A673 (cell line): ENCODE measurements at regions not wholly inside any gene's neighbourhood (a gene's known extent, or its start where the extent isn't known, plus 50 kb on each side); places are given as distances from the start of the nearest gene placed in this dataset.

ENCODE experiments used
- BruUV-seq: library from RNA; stranded (reverse); fragments of 400-500 nt; replicated peaks from 2 replicates; lab custom pipeline; 2021; lab: Mats Ljungman, UMichigan
- CTCF ChIA-PET: fragments of 300-600 bp; sonication (Branson Sonifier 250); formaldehyde crosslinking; loops from one replicate; lab custom pipeline; 2022; ENCODE audit warnings: antibody characterized with exemption; lab: Charles Lee
- POLR2A ChIA-PET: fragments of 300-600 bp; sonication (Branson Sonifier 250); formaldehyde crosslinking; loops from one replicate; lab custom pipeline; 2022; ENCODE audit warnings: antibody characterized with exemption; ENCODE audit not compliant: low non-redundant PET; lab: Charles Lee
- DNase-seq: peaks from one replicate; pipeline ENCODE4 v3.0.0-alpha.2; 2015; ENCODE audit warnings: low spot score
- H3K27ac ChIP-seq: fragments of 200-600 bp; sonication (generic); 2 replicates; pipeline ENCODE4 v1.5.1; 2016; ENCODE audit warnings: mixed run types, low read depth, mild to moderate bottlenecking, mixed read lengths, antibody characterized with exemption, low read length; ENCODE audit not compliant: poor library complexity, severe bottlenecking
- H3K27me3 ChIP-seq: fragments of 200-600 bp; sonication (generic); replicated peaks from 2 replicates; pipeline ENCODE4 v1.6.1; 2017; ENCODE audit warnings: mixed run types, low read depth, mild to moderate bottlenecking, mixed read lengths, antibody characterized with exemption, low read length; ENCODE audit not compliant: insufficient read depth, poor library complexity
- H3K36me3 ChIP-seq: fragments of 200-600 bp; sonication (generic); 2 replicates; pipeline ENCODE4 v1.6.1; 2016; ENCODE audit warnings: mixed run types, mild to moderate bottlenecking, mixed read lengths, antibody characterized with exemption, low read length; ENCODE audit not compliant: insufficient read depth, poor library complexity, severe bottlenecking
- H3K4me1 ChIP-seq: fragments of 200-600 bp; sonication (generic); 2 replicates; pipeline ENCODE4 v1.6.1; 2017; ENCODE audit warnings: mixed run types, mild to moderate bottlenecking, mixed read lengths, antibody characterized with exemption, low read length; ENCODE audit not compliant: insufficient read depth, poor library complexity, severe bottlenecking
- H3K4me3 ChIP-seq: fragments of 200-600 bp; sonication (generic); 2 replicates; pipeline ENCODE4 v1.5.1; 2016; ENCODE audit warnings: low read depth, mixed run types, mild to moderate bottlenecking, mixed read lengths, low read length; ENCODE audit not compliant: poor library complexity, severe bottlenecking
- H3K9me3 ChIP-seq: fragments of 200-600 bp; sonication (generic); 2 replicates; pipeline ENCODE4 v1.6.1; 2016; ENCODE audit warnings: mixed run types, low read depth, mild to moderate bottlenecking, mixed read lengths, antibody characterized with exemption, low read length; ENCODE audit not compliant: poor library complexity, severe bottlenecking
- EZH2 ChIP-seq: fragments of 200-600 bp; sonication (generic); IDR thresholded peaks from 2 replicates; pipeline ENCODE4 v1.6.1; 2017; ENCODE audit warnings: borderline replicate concordance, low read depth, mild to moderate bottlenecking, mixed read lengths, antibody characterized with exemption, low read length; ENCODE audit not compliant: poor library complexity, severe bottlenecking
- intact Hi-C: fragments of 100-400 bp; cut with micrococcal nuclease; formaldehyde crosslinking; loops from one replicate; pipeline ENCODE4 v1.10.0; 2022; ENCODE audit not compliant: unreplicated experiment
- TF ChIP-seq, protein P1 (sequence below): fragments of 300-800, 200-600 bp; sonication (generic); conservative IDR thresholded peaks from 2 replicates; pipeline ENCODE4 v1.5.1; 2017; ENCODE audit warnings: low read depth, mild to moderate bottlenecking, antibody characterized with exemption, low read length, moderate library complexity, mixed read lengths

DNA sequence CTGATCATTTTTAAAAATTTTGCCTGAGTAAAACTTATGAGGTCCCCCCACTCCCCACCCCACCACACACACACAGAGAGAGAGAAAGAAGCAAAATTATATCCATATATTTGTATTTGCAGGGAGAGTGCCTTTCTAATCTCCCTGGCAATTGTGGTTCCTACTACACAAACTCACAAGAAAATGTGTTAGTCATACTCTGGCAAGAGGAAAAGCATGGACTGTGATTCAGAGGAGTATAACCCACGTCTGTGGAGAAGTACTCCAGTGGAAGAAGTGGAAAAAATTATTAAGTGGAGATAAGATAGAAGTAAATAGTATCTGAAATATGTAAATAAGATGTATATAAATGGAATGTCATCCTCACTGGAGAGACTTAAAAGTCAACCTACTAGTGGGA is 114.0 kb downstream of the DSEL start:
- TF ChIP-seq, protein P1, sequence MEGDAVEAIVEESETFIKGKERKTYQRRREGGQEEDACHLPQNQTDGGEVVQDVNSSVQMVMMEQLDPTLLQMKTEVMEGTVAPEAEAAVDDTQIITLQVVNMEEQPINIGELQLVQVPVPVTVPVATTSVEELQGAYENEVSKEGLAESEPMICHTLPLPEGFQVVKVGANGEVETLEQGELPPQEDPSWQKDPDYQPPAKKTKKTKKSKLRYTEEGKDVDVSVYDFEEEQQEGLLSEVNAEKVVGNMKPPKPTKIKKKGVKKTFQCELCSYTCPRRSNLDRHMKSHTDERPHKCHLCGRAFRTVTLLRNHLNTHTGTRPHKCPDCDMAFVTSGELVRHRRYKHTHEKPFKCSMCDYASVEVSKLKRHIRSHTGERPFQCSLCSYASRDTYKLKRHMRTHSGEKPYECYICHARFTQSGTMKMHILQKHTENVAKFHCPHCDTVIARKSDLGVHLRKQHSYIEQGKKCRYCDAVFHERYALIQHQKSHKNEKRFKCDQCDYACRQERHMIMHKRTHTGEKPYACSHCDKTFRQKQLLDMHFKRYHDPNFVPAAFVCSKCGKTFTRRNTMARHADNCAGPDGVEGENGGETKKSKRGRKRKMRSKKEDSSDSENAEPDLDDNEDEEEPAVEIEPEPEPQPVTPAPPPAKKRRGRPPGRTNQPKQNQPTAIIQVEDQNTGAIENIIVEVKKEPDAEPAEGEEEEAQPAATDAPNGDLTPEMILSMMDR: no peak
- TF ChIP-seq EZH2: no peak
- intact Hi-C loops: no loop called here
- CTCF ChIA-PET: no interaction called here
- Histone ChIP-seq H3K4me1 (no peaks in the 10 kb centered on the region), H3K4me3 (no peak overlapping the region), H3K9me3 (peaks cover 4% of the 10 kb centered on the region), H3K27ac (no peak overlapping the region), H3K36me3 (no peaks in the 10 kb centered on the region), H3K27me3 (no peaks in the 10 kb centered on the region)
- POLR2A ChIA-PET: no interaction called here
- DNase-seq: no peak
- no TSS peak for BruUV-seq

DNA sequence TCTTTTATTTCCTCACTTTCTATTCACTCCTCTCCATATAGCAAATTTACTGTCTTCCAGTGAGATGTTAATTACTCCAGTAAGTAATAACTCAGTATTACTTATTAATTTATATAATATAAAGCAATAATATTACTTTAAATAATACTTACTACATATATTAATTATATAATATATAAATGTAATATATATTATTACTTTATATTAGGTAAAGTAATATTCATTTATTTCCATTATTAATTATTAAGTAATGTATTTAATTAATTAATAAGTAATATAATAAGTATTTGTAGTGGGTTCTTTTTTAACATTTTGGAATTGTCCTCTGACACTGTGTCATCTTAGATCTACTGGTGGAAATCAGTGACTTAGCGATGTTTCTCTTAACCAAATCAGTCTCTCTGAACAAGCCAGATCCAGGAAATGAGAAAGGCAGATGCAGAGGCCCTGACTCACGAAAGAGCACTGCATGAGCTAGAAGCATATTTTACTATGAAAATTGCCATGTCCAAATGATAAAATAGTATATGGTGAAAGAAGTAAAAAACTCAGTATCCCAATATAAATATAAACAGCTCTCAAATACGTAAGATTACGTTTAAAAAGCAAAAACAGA is 115.9 kb downstream of the DSEL start:
- ChIA-PET POLR2A (no interaction called here), CTCF (no interaction called here)
- peaks cover 13% of the 10 kb centered on the region for H3K9me3 ChIP-seq
- DNase-seq: no peak
- no peak overlapping the region for H3K27ac ChIP-seq
- no peak overlapping the region for H3K4me3 ChIP-seq
- no peaks in the 10 kb centered on the region for H3K27me3 ChIP-seq
- no peaks in the 10 kb centered on the region for H3K36me3 ChIP-seq
- BruUV-seq: no TSS peak
- H3K4me1 ChIP-seq: no peaks in the 10 kb centered on the region
- intact Hi-C loops: no loop called here
- TF ChIP-seq, protein P1: no peak
- TF ChIP-seq EZH2: no peak

DNA sequence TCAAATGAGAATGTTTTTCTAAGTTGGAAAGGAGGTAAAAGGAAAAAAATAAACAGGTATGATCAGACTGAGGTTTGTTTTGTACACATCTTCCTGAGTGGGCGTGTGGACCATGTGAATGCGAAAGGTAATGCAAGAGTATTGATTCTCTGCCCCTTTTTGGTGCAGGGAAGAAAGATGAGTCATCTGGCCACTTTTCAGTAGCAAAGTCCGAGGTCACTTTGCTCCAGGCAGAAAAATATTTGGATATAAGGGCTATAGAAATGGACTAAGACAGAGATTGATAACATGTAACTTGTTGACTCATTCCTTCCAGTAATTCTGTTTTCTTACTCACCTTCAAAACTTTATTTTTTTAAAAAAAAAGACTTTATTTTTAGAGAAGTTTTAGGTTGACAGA is 130.5 kb downstream of the DSEL start:
- H3K4me1 ChIP-seq: peaks cover 4% of the 10 kb centered on the region
- no peak overlapping the region for H3K27ac ChIP-seq
- no TSS peak for BruUV-seq
- H3K36me3 ChIP-seq: no peaks in the 10 kb centered on the region
- TF ChIP-seq, protein P1: no peak
- TF ChIP-seq EZH2: no peak
- no peak overlapping the region for H3K4me3 ChIP-seq
- H3K9me3 ChIP-seq: no peaks in the 10 kb centered on the region
- intact Hi-C loops: no loop called here
- no peak for DNase-seq
- no peaks in the 10 kb centered on the region for H3K27me3 ChIP-seq
- POLR2A ChIA-PET: no interaction called here
- CTCF ChIA-PET: no interaction called here
